ENCODE measurements at regions not wholly inside any gene's neighbourhood (a gene's known extent, or its start where the extent isn't known, plus 50 kb on each side); places are given as distances from the start of the nearest gene placed in this dataset.

- no peak for DNase-seq (ENCODE audit: extremely low spot score)
- POLR2A ChIA-PET, result no interaction called here
- CTCF ChIA-PET, result no interaction called here
- no peak for TF ChIP-seq CTCF (IDR thresholded peaks at IDR 0.05; ENCODE audit: control extremely low read depth, extremely low read depth, low read depth, missing control alignments)
Observed at GRCh38 chr13:61188057-61188456, 227.6 kb downstream of the PCDH20 start.

- CTCF ChIA-PET, result no interaction called here
- TF ChIP-seq CTCF (IDR thresholded peaks at IDR 0.05; ENCODE audit: control extremely low read depth, extremely low read depth, low read depth, missing control alignments), result no peak
- POLR2A ChIA-PET, result no interaction called here
- DNase-seq (ENCODE audit: extremely low spot score), result no peak
Observed at GRCh38 chr13:61187471-61187870, 228.2 kb downstream of the PCDH20 start.

- ChIA-PET CTCF (interaction anchor here (0.9 kb wide), 1 partner anchor 9 kb away, joined by 3 read pairs; no protein-coding TSS in a partner anchor), POLR2A (no interaction called here)
- no peak for DNase-seq (ENCODE audit: extremely low spot score)
- no peak for TF ChIP-seq CTCF (IDR thresholded peaks at IDR 0.05; ENCODE audit: control extremely low read depth, extremely low read depth, low read depth, missing control alignments)
Observed at GRCh38 chr13:61183670-61184069, 232.0 kb downstream of the PCDH20 start.

- ChIA-PET CTCF (no interaction called here), POLR2A (no interaction called here)
- DNase-seq (ENCODE audit: extremely low spot score), result no peak
- no peak for TF ChIP-seq CTCF (IDR thresholded peaks at IDR 0.05; ENCODE audit: control extremely low read depth, extremely low read depth, low read depth, missing control alignments)
Observed at GRCh38 chr13:61180234-61180633, 235.4 kb downstream of the PCDH20 start.

DNA sequence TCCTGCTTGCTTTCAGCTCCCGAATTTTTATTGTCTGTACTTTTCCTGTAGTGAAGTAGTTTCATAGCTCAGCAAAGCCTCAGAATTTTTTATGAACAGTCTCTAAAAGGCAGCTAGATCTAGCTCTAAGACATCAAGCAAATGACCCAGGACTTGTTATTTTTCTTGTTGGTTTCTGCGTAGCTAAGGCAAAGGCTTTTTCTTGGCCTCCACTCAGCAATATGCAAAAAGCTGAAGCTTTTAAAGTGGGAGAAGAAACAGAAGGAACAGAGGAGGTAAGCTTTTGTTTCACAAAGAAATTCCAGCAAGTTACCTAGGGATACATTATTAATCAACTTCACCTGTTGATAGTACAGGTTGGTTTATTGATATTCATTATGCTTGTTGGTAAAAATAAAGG lies 235.9 kb downstream of the PCDH20 start:
- no peak for DNase-seq (ENCODE audit: extremely low spot score)
- ChIA-PET CTCF (no interaction called here), POLR2A (no interaction called here)
- no peak for TF ChIP-seq CTCF (IDR thresholded peaks at IDR 0.05; ENCODE audit: control extremely low read depth, extremely low read depth, low read depth, missing control alignments)

- POLR2A ChIA-PET, result no interaction called here
- no peak for DNase-seq (ENCODE audit: extremely low spot score)
- CTCF ChIA-PET, result interaction anchor here (1.2 kb wide), 1 partner anchor 34 kb away, joined by 3 read pairs; no protein-coding TSS in a partner anchor
- no peak for TF ChIP-seq CTCF (IDR thresholded peaks at IDR 0.05; ENCODE audit: control extremely low read depth, extremely low read depth, low read depth, missing control alignments)
Observed at GRCh38 chr13:61170856-61171255, 244.8 kb downstream of the PCDH20 start.

DNA sequence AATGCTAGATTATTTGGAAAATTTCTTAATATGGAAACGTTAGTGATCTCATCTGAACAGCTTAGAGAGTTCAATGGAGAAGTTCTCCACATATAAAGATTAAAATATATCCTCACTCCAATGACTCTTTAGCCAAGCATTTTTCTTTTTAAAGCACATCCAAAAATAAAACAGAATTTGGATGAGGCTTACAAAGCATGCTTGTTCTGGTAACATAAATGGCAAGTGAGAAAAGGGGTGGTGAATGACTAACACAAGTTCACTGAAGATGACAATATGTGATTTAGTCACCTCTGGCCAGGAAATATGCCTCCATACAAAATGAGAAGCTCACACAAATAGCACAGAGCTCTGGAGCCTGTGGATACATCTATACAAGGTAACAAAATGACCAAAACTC lies 253.0 kb downstream of the PCDH20 start:
- ChIA-PET CTCF (no interaction called here), POLR2A (no interaction called here)
- TF ChIP-seq CTCF (IDR thresholded peaks at IDR 0.05; ENCODE audit: control extremely low read depth, extremely low read depth, low read depth, missing control alignments), result no peak
- DNase-seq (ENCODE audit: extremely low spot score), result no peak

Data from GM10248 (cell line).